WTC11 (cell line): ENCODE measurements at regions not wholly inside any gene's neighbourhood (a gene's known extent, or its start where the extent isn't known, plus 50 kb on each side); places are given as distances from the start of the nearest gene placed in this dataset.

ENCODE experiments used
- ATF3 ChIP-seq: sonication (generic); formaldehyde crosslinking; conservative IDR thresholded peaks from 2 replicates; pipeline ENCODE4 v1.8.1; 2022; ENCODE audit warnings: mild to moderate bottlenecking, missing genetic modification reagents
- FOXP1 ChIP-seq: sonication (generic); formaldehyde crosslinking; IDR thresholded peaks from 2 replicates; pipeline ENCODE4 v1.8.0; 2022; ENCODE audit warnings: missing genetic modification reagents, mild to moderate bottlenecking, moderate library complexity, borderline replicate concordance
- GRHL2 ChIP-seq: fragments of 250-450 bp; sonication (Bioruptor Pico); IDR thresholded peaks from 2 replicates; pipeline ENCODE4 v1.8.0; 2022; ENCODE audit warnings: mild to moderate bottlenecking, moderate library complexity; ENCODE audit not compliant: insufficient replicate concordance, severe bottlenecking
- NFYB ChIP-seq: sonication (generic); formaldehyde crosslinking; conservative IDR thresholded peaks from 2 replicates; pipeline ENCODE4 v1.8.0; 2022; ENCODE audit warnings: low read depth, missing genetic modification reagents
- NR2C2 ChIP-seq: sonication (generic); formaldehyde crosslinking; IDR thresholded peaks from 2 replicates; pipeline ENCODE4 v1.8.0; 2022; ENCODE audit warnings: mild to moderate bottlenecking, missing genetic modification reagents
- TP53 ChIP-seq: sonication (generic); formaldehyde crosslinking; IDR thresholded peaks from 2 replicates; pipeline ENCODE4 v1.8.1; 2023; ENCODE audit warnings: mild to moderate bottlenecking, missing genetic modification reagents
- USF2 ChIP-seq: sonication (generic); formaldehyde crosslinking; IDR thresholded peaks from 2 replicates; pipeline ENCODE4 v1.8.1; 2023; ENCODE audit warnings: mild to moderate bottlenecking, missing genetic modification reagents, moderate library complexity
- TF ChIP-seq, protein P1 (sequence below): fragments of 200-600 bp; IDR thresholded peaks from 2 replicates; pipeline ENCODE4 v1.8.0; 2022; ENCODE audit warnings: antibody characterized with exemption
- TF ChIP-seq, protein P2 (sequence below): sonication (generic); formaldehyde crosslinking; IDR thresholded peaks from 2 replicates; pipeline ENCODE4 v1.8.1; 2022; ENCODE audit warnings: mild to moderate bottlenecking, moderate library complexity, missing genetic modification reagents
- TF ChIP-seq, protein P3 (sequence below): sonication (generic); formaldehyde crosslinking; IDR thresholded peaks from 2 replicates; pipeline ENCODE4 v1.8.0; 2022; ENCODE audit warnings: mild to moderate bottlenecking, missing genetic modification reagents

- TF ChIP-seq, protein P1, sequence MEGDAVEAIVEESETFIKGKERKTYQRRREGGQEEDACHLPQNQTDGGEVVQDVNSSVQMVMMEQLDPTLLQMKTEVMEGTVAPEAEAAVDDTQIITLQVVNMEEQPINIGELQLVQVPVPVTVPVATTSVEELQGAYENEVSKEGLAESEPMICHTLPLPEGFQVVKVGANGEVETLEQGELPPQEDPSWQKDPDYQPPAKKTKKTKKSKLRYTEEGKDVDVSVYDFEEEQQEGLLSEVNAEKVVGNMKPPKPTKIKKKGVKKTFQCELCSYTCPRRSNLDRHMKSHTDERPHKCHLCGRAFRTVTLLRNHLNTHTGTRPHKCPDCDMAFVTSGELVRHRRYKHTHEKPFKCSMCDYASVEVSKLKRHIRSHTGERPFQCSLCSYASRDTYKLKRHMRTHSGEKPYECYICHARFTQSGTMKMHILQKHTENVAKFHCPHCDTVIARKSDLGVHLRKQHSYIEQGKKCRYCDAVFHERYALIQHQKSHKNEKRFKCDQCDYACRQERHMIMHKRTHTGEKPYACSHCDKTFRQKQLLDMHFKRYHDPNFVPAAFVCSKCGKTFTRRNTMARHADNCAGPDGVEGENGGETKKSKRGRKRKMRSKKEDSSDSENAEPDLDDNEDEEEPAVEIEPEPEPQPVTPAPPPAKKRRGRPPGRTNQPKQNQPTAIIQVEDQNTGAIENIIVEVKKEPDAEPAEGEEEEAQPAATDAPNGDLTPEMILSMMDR = no peak
- no peak for TF ChIP-seq NR2C2 (CRISPR knock-in tag)
- no peak for TF ChIP-seq GRHL2
- no peak for TF ChIP-seq ATF3
- no peak for TF ChIP-seq USF2 (CRISPR knock-in tag)
- no peak for TF ChIP-seq TP53 (CRISPR knock-in tag)
- TF ChIP-seq NFYB (CRISPR knock-in tag) = no peak
- no peak for TF ChIP-seq FOXP1 (CRISPR knock-in tag)
- TF ChIP-seq, protein P2, sequence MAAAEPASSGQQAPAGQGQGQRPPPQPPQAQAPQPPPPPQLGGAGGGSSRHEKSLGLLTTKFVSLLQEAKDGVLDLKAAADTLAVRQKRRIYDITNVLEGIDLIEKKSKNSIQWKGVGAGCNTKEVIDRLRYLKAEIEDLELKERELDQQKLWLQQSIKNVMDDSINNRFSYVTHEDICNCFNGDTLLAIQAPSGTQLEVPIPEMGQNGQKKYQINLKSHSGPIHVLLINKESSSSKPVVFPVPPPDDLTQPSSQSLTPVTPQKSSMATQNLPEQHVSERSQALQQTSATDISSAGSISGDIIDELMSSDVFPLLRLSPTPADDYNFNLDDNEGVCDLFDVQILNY (CRISPR knock-in tag) = no peak
- TF ChIP-seq, protein P3, sequence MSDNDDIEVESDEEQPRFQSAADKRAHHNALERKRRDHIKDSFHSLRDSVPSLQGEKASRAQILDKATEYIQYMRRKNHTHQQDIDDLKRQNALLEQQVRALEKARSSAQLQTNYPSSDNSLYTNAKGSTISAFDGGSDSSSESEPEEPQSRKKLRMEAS (CRISPR knock-in tag) = no peak
These were observed 518.7 kb downstream of the C4orf33 start for GRCh38 chr4:129614611-129615010.
